ENCODE measurements at regions not wholly inside any gene's neighbourhood (a gene's known extent, or its start where the extent isn't known, plus 50 kb on each side); places are given as distances from the start of the nearest gene placed in this dataset.

DNA sequence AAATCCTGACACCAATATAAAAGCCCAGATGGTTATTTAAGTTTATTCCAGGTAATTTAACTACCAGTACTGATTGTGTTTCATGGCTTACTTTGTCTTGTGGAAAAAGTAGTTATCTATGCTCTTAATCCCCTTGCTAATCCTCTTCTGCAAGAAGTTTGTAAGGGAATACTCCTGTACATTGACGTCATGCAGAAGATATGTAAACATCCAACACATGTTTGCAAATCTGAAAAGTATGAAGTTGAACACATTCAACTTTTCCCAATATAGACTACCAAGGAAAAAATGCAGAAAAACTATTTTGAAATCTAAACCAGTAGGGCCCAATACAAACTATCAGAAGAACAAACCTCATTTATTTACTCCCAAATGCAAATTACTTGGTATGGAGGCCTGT is 56.3 kb upstream of the ELL2 start:
- TF ChIP-seq ZNF274 (IDR thresholded peaks at IDR 0.05; ENCODE audit: low read depth, low read length) (no peak), YY1 (IDR thresholded peaks at IDR 0.05; ENCODE audit: insufficient read depth, insufficient read length) (no peak), SUZ12 (IDR thresholded peaks at IDR 0.05; ENCODE audit: extremely low read depth, insufficient read depth, insufficient read length) (no peak)
